Left forelimb (tissue), 1 donor: ENCODE measurements at regions not wholly inside any gene's neighbourhood (a gene's known extent, or its start where the extent isn't known, plus 50 kb on each side); places are given as distances from the start of the nearest gene placed in this dataset.

ENCODE experiments used
- DNase-seq: peaks from one replicate; pipeline ENCODE4 v3.0.0-alpha.2; 2018; ENCODE audit warnings: low spot score

- DNase-seq: no peak
Observed at GRCh38 chr14:71711125-71711524, 221.1 kb upstream of the RGS6 start.

DNA sequence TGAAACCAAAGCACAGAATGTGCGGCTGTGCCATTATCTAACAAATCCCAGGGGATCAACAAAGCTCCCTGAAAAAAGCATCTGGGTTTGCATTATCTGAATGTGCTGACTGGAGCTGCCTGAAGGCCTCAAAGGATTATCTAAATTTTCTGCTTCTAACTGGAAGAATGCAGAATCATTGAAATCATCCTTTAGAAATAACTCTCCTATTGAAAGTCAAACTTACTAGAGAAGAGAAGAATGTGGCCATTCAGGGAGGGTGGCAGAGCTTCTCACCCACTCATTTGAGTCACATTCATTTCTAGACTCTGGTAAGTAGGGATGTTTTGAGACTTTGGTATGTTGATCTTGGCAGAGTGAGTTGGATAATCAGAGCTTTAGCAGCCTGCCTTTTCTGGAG lies 220.6 kb upstream of the RGS6 start:
- DNase-seq: no peak

DNA sequence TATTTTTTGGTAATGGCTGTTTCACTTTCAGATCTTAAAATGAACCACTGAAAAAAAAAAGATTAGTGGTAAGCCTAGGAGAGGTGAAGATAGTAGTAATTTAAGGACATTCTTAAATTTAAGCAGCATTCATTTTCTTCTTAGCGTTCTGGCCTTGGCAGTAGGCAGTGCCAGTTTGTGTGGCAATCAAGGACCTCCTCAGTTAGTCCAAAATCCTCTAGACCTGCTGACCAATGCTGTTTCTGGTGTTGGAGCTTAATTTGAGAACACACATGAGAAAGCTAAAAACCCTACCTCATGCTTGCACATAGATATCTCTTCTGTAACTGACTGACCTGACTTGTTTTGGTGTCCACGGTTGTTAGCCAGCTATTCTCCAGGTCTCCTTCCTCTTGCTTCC lies 219.8 kb upstream of the RGS6 start:
- no peak for DNase-seq

- no peak for DNase-seq
Observed at GRCh38 chr14:71713016-71713415, 219.2 kb upstream of the RGS6 start.

DNA sequence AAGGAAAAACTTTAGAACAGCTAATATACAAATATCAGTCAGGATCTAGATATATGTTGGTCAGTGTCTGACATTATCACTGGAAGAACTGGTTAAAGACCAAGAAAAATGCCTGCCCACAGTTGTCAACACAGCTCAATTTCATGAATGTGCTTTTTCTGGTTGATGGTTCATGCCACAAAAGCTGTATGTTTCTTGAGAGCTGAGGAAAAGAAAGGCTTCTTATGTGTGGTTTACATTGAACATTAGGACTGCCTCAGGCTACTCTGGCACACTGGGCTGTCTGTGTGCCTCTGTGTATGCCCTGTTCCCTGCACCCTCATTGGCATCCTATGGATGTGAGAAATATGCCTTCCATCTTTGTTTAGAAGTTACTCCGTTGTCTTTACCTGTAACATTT lies 218.8 kb upstream of the RGS6 start:
- no peak for DNase-seq

GRCh38 chr14:71714225-71714624 lies 218.0 kb upstream of the RGS6 start:
- DNase-seq: no peak

DNA sequence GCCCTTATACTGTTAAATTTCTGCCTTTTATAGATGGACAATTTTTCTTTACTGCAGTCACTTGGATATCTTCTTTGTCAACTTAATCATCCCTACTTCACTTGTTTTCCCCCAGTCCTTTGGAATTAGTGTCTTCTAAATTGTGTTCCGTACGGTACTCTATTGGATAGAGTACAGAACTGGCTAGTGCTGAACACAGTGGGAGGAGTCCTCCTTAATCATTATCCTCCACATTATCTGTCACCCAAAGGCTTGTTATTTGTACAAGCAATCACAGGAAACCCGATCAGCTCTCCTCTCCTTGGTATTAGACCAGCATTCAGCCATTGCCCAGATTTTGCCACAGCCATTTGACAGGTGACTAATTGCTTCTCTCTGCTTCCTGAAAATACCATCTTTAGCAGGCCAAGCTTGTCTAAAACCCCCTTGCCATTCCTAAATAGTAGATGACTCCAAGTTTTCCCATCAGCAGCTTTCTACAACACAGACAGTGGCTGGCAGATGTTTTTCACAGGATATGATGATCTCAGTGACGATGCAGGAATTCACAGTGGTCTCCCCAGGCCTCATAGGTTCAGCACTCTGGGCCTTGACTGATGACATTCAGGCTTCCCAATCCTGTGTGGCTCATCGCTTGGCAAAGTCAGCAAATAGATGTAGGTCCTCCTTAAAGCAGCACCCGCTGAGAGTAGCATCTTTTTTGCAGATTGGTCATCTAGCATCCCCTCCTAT lies 216.0 kb upstream of the RGS6 start:
- no peak for DNase-seq

DNA sequence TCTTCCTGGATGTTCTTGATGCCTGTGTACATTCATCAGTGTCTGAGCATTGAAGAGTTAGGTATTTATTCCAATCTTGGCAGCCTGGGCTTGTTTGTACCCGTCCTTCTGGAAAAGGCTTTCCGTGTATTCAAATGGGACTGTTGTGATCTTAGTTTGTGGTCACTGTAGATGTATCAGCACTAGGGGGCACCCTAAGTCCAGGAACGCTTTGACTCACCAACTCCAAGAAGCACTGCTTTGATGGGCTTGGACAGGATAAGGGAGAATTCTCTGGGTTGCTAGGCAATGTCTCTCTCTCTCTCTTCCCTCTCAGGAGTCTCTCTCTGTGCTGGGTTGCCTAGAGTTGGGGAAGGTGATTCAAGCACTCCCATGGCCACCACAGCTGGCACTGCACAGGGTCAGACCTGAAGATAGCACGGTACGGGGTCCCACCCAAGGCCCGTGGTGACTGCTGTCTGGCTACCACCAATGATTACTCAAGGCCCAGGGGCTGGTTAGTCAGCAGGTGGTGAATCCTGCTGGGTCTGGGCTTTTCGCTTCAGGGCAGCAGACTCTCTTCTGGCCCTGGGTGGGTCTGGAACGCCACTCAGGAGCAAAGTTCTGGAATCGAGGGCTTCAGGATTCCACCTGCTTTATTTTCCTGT lies 211.1 kb upstream of the RGS6 start:
- no peak for DNase-seq

- no peak for DNase-seq
Observed at GRCh38 chr14:71721791-71722190, 210.4 kb upstream of the RGS6 start.

GRCh38 chr14:71722885-71723284 lies 209.3 kb upstream of the RGS6 start:
- DNase-seq: no peak

- DNase-seq: no peak
Observed at GRCh38 chr14:71725922-71726579, 206.2 kb upstream of the RGS6 start.

DNA sequence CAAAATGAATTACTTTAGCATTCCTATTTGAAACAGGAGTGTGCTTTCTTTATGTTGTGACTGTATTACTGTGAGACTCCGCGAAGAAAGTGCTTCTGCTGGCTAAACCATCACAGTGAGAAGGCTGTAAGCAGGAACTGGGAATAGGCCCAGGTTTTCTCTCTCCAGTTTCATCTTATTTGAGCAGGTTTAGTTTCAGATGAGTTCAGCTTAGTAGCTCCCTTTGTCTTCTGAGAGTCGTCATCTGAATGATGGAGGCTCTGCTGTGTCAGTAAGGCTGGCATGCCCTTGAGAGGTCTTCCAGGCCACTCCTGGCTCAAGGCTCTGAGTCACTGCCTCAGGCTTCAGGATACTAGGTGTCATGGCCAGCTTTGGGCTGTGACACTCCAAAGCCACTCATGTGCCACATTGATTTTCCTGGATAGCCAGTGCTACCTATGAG lies 205.6 kb upstream of the RGS6 start:
- DNase-seq: no peak

- DNase-seq: no peak
Observed at GRCh38 chr14:71728386-71728785, 203.8 kb upstream of the RGS6 start.

DNA sequence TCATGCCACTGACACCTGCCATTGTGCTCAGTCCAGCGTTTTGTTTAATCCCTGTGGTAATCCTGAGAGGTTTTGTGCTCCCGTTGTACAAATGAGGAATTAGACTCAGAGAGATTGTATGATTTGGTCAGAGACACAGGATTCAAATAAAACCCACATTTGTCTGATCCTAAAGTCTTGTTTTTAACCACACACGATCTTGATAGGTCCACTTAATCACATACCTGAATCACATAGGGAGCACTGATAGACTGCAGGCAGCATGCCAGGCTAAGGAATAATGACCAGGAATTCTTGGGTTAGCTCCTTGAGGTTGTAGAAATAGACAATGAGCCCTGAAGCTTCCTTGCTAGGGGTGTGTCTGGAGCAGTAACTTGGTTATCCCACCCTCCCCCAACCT lies 202.6 kb upstream of the RGS6 start:
- DNase-seq: no peak

- no peak for DNase-seq
Observed at GRCh38 chr14:71730471-71730870, 201.8 kb upstream of the RGS6 start.

GRCh38 chr14:71731096-71731495 lies 201.1 kb upstream of the RGS6 start:
- no peak for DNase-seq

GRCh38 chr14:71733210-71733883 lies 198.9 kb upstream of the RGS6 start:
- no peak for DNase-seq

DNA sequence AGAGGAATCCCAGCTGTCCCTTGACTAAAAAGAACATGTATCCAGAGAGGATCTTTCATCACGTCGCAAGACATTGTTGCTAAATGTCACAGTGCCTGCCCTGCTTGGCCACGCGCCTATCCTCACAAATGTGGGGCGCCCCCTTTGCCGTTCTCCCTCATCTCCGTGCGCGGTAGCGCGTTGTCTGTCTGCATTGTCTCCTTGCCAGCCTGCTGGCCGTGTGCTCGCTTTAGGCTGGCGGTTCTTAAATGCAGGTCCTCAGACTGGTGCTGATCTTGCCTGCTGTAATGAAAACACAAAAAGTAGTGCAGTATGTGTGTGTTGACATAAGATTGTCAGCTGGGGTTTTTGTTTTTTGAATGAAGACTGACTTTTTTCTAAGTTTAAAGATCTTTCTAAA lies 198.2 kb upstream of the RGS6 start:
- no peak for DNase-seq

DNA sequence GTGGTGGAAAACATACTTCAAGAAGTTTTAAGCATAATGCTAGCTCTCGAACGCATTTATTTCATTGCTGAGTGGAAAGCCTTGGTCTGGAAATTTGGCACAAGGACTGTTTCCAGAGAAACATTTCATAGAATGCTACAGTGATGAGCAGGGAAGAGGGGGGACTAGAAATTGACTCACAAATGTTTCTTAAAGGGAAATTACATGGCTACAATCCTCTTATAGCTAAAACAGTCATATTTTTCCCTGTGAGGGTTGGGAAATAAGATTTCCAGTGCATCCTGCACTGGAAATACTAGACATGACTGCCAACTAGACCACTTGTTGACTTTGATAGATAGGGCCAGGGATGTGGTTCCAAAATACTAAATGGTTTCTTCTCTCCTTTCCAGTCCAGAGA lies 197.3 kb upstream of the RGS6 start:
- DNase-seq: no peak

DNA sequence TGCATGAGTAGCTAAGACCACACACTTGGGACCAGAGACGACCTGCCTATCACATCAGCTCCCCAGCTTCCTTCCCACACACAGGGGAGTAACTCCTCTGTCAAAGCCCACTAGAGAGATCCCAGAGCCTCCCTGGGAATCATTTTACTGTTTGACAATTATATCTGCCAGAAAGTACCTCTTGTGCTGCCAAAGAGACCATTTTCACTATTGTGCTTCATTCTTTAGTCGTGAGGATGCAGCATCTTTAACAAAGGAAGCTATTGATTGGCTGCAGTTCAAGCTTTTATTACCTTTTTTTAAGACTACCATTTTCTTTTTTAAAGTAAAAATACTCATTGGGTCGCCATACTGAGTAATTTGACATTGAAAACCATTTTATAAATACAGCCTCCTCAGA lies 194.5 kb upstream of the RGS6 start:
- no peak for DNase-seq

DNA sequence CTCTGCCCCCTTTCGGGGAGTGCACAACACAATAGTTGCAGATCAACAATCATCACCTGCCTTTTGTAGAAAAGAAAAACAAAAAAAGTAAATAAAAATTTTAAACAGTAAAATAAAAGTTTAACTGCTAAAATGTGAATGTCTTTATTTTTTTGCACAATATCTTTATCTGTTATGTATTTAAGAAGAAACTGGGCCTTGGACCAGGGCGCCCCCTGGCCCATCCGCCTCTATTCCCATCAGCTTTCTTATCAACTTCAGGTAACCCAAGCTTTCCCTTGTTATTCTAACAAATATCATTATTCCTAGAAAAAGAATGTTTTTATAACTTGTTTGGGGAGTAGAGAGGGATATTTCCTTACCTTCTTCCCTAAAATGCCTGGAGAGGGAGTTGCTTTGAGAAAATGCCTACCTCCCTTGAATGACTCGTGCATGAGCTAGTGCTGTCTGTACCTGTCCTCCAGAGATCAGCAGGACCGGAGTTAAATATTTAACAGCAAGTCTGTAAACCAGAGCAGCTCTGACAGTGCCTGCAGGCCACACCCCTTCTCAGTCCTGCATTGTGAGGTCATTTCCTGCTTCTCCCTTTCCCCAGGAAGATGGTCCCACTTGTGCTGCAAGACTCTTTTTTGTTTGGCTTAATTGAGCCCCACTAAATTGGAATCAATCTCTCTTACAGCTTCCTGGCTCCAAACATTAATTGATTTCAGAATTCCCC lies 192.8 kb upstream of the RGS6 start:
- DNase-seq: no peak

- DNase-seq: no peak
Observed at GRCh38 chr14:71741241-71741640, 191.0 kb upstream of the RGS6 start.
